Ishikawa (cell line): ENCODE measurements at regions not wholly inside any gene's neighbourhood (a gene's known extent, or its start where the extent isn't known, plus 50 kb on each side); places are given as distances from the start of the nearest gene placed in this dataset.

ENCODE experiments used
- CEBPB ChIP-seq: IDR thresholded peaks from 2 replicates; pipeline ENCODE4 v1.6.1; 2012
- CREB1 ChIP-seq: IDR thresholded peaks from 2 replicates; pipeline ENCODE4 v1.6.1; 2012; ENCODE audit warnings: low read depth
- EGR1 ChIP-seq: IDR thresholded peaks from 2 replicates; pipeline ENCODE4 v1.6.1; 2012
- EP300 ChIP-seq: IDR thresholded peaks from 2 replicates; pipeline ENCODE4 v1.6.1; 2012; ENCODE audit warnings: borderline replicate concordance
- FOXM1 ChIP-seq: IDR thresholded peaks from 2 replicates; pipeline ENCODE4 v1.6.1; 2012; ENCODE audit warnings: low read depth, borderline replicate concordance
- MAX ChIP-seq: IDR thresholded peaks from 2 replicates; pipeline ENCODE4 v1.6.1; 2012
- NFIC ChIP-seq: IDR thresholded peaks from 2 replicates; pipeline ENCODE4 v1.6.1; 2012
- RAD21 ChIP-seq: IDR thresholded peaks from 2 replicates; pipeline ENCODE4 v1.6.1; 2012; ENCODE audit warnings: low read depth
- TAF1 ChIP-seq: IDR thresholded peaks from 2 replicates; pipeline ENCODE4 v1.6.1; 2012; ENCODE audit warnings: low read depth, mild to moderate bottlenecking
- TCF12 ChIP-seq: IDR thresholded peaks from 2 replicates; pipeline ENCODE4 v1.6.1; 2012; ENCODE audit warnings: low read depth
- TEAD4 ChIP-seq: IDR thresholded peaks from 2 replicates; pipeline ENCODE4 v1.6.1; 2012
- YY1 ChIP-seq: IDR thresholded peaks from 2 replicates; pipeline ENCODE4 v1.6.1; 2012; ENCODE audit warnings: low read depth
- ZBTB7A ChIP-seq: IDR thresholded peaks from 2 replicates; pipeline ENCODE4 v1.6.1; 2012; ENCODE audit warnings: low read depth
- TF ChIP-seq, protein P1 (sequence below): IDR thresholded peaks from 2 replicates; pipeline ENCODE4 v1.6.1; 2012
- TF ChIP-seq, protein P2 (sequence below): IDR thresholded peaks from 2 replicates; pipeline ENCODE4 v1.6.1; 2012; ENCODE audit warnings: low read depth, mild to moderate bottlenecking

GRCh38 chr6:40802481-40802880 is 215.3 kb upstream of the LRFN2 start:
- TF ChIP-seq EGR1, result no peak

GRCh38 chr6:40799296-40800140 is 212.4 kb upstream of the LRFN2 start:
- TF ChIP-seq EP300 (no peak), YY1 (no peak), TAF1 (no peak), TCF12 (no peak), EGR1 (no peak)
- TF ChIP-seq, protein P1, sequence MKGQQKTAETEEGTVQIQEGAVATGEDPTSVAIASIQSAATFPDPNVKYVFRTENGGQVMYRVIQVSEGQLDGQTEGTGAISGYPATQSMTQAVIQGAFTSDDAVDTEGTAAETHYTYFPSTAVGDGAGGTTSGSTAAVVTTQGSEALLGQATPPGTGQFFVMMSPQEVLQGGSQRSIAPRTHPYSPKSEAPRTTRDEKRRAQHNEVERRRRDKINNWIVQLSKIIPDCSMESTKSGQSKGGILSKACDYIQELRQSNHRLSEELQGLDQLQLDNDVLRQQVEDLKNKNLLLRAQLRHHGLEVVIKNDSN, result no peak

- TF ChIP-seq RAD21, result no peak
- TF ChIP-seq, protein P1, result no peak
- TF ChIP-seq CEBPB, result no peak
- no peak for TF ChIP-seq EP300
- no peak for TF ChIP-seq FOXM1
- TF ChIP-seq YY1, result no peak
- TF ChIP-seq, protein P2, sequence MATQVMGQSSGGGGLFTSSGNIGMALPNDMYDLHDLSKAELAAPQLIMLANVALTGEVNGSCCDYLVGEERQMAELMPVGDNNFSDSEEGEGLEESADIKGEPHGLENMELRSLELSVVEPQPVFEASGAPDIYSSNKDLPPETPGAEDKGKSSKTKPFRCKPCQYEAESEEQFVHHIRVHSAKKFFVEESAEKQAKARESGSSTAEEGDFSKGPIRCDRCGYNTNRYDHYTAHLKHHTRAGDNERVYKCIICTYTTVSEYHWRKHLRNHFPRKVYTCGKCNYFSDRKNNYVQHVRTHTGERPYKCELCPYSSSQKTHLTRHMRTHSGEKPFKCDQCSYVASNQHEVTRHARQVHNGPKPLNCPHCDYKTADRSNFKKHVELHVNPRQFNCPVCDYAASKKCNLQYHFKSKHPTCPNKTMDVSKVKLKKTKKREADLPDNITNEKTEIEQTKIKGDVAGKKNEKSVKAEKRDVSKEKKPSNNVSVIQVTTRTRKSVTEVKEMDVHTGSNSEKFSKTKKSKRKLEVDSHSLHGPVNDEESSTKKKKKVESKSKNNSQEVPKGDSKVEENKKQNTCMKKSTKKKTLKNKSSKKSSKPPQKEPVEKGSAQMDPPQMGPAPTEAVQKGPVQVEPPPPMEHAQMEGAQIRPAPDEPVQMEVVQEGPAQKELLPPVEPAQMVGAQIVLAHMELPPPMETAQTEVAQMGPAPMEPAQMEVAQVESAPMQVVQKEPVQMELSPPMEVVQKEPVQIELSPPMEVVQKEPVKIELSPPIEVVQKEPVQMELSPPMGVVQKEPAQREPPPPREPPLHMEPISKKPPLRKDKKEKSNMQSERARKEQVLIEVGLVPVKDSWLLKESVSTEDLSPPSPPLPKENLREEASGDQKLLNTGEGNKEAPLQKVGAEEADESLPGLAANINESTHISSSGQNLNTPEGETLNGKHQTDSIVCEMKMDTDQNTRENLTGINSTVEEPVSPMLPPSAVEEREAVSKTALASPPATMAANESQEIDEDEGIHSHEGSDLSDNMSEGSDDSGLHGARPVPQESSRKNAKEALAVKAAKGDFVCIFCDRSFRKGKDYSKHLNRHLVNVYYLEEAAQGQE, result no peak
- TF ChIP-seq TEAD4, result no peak
- no peak for TF ChIP-seq EGR1
Measured at GRCh38 chr6:40798069-40798770, 211.1 kb upstream of the LRFN2 start.

- TF ChIP-seq EGR1 (no peak), RAD21 (no peak), TEAD4 (no peak), CEBPB (no peak), FOXM1 (no peak), CREB1 (no peak)
Measured at GRCh38 chr6:40796260-40797221, 209.4 kb upstream of the LRFN2 start.

DNA sequence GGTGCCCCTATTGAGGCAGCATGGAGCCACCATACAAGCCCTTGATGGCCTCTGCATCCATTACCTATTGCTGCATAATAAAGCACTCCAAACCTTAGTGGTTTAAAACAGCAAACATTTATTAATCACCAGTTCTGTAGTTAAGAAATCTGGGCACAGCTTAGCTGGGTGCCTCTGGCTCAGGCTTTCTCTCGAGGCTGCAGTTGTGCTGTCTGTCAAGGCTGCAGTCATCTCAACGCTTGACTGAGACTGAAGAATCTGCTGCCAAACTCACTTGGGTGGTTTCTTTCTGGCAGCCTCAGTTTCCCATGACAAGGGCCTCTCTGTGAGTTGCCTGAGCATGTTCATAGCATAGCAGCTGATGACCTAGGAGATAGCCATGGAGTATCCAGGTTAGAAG is 207.4 kb upstream of the LRFN2 start:
- TF ChIP-seq EGR1 (no peak), RAD21 (no peak), TAF1 (no peak), ZBTB7A (no peak), YY1 (no peak), TEAD4 (no peak), FOXM1 (no peak), CREB1 (no peak), EP300 (no peak), CEBPB (no peak), NFIC (no peak), MAX (no peak), TCF12 (no peak)
- TF ChIP-seq, protein P2, result no peak
- TF ChIP-seq, protein P1, result no peak
